ENCODE measurements at regions not wholly inside any gene's neighbourhood (a gene's known extent, or its start where the extent isn't known, plus 50 kb on each side); places are given as distances from the start of the nearest gene placed in this dataset.
"Not testable (repeated sequence)": the region's sequence is repeated elsewhere in the genome, so short reads cannot be mapped to it uniquely, and the experiment has no call there.

- TF ChIP-seq IRF3 (IDR thresholded peaks at IDR 0.05); MTA3 (IDR thresholded peaks at IDR 0.05; ENCODE audit: borderline replicate concordance, low read length); MAX (IDR thresholded peaks at IDR 0.05; ENCODE audit: low read depth, low read length): not testable (repeated sequence)
Measured at GRCh38 chrX:140074851-140075250, 109.5 kb upstream of the CXorf66 start.
